ENCODE measurements at regions not wholly inside any gene's neighbourhood (a gene's known extent, or its start where the extent isn't known, plus 50 kb on each side); places are given as distances from the start of the nearest gene placed in this dataset.

DNA sequence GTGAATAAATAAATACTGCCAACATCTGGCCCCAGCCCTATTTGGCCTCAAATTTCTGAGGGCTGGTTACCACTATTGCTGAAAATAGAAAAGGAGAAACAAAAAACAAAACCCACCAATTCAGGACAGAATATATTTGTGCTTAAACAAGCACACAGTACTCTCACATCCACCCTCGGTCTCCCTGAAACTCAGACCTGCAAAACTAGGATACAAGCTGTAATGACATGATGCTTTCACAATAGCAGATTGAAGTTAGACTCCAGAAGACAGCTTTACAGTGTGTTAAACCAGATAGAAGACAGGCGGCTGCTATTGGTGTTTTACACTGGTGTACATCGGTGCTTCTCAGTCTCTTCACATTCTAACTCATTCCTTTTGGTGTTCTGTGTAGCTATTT, 214.9 kb upstream of the DMRT1 start:
- TF ChIP-seq, protein P1, sequence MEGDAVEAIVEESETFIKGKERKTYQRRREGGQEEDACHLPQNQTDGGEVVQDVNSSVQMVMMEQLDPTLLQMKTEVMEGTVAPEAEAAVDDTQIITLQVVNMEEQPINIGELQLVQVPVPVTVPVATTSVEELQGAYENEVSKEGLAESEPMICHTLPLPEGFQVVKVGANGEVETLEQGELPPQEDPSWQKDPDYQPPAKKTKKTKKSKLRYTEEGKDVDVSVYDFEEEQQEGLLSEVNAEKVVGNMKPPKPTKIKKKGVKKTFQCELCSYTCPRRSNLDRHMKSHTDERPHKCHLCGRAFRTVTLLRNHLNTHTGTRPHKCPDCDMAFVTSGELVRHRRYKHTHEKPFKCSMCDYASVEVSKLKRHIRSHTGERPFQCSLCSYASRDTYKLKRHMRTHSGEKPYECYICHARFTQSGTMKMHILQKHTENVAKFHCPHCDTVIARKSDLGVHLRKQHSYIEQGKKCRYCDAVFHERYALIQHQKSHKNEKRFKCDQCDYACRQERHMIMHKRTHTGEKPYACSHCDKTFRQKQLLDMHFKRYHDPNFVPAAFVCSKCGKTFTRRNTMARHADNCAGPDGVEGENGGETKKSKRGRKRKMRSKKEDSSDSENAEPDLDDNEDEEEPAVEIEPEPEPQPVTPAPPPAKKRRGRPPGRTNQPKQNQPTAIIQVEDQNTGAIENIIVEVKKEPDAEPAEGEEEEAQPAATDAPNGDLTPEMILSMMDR (IDR thresholded peaks at IDR 0.05), result no peak
- TF ChIP-seq POLR2A (IDR thresholded peaks at IDR 0.05), result no peak

All from body of pancreas (tissue), 4 donors.